NCI-H2196 (cell line): ENCODE measurements at regions not wholly inside any gene's neighbourhood (a gene's known extent, or its start where the extent isn't known, plus 50 kb on each side); places are given as distances from the start of the nearest gene placed in this dataset.

Experiments used
- DNase-seq: peaks from one replicate; lab custom pipeline; 2025; ENCODE audit not compliant: unreplicated experiment; lab: John Stamatoyannopoulos, UW

GRCh38 chr6:111957623-111958315 lies 84.5 kb upstream of the FYN start:
- DNase-seq: no peak

GRCh38 chr6:111958534-111958933 lies 85.3 kb upstream of the FYN start:
- no peak for DNase-seq

- no peak for DNase-seq
Measured at GRCh38 chr6:111959766-111960165, 86.5 kb upstream of the FYN start.

GRCh38 chr6:111967131-111967530 lies 86.8 kb upstream of the CCN6 start:
- no peak for DNase-seq

GRCh38 chr6:111970426-111970825 lies 83.5 kb upstream of the CCN6 start:
- no peak for DNase-seq

- DNase-seq: no peak
Measured at GRCh38 chr6:111971181-111971841, 82.6 kb upstream of the CCN6 start.

GRCh38 chr6:111971866-111972532 lies 81.9 kb upstream of the CCN6 start:
- DNase-seq: no peak

- DNase-seq: no peak
Measured at GRCh38 chr6:111972745-111973117, 81.2 kb upstream of the CCN6 start.

- DNase-seq: no peak
Measured at GRCh38 chr6:111973118-111973761, 80.7 kb upstream of the CCN6 start.

GRCh38 chr6:111973927-111974639 lies 79.8 kb upstream of the CCN6 start:
- DNase-seq: no peak

GRCh38 chr6:111975466-111975865 lies 78.4 kb upstream of the CCN6 start:
- DNase-seq: no peak

- DNase-seq: no peak
Measured at GRCh38 chr6:111976139-111976538, 77.8 kb upstream of the CCN6 start.

GRCh38 chr6:111978532-111979149 lies 75.3 kb upstream of the CCN6 start:
- DNase-seq: no peak

- no peak for DNase-seq
Measured at GRCh38 chr6:111979633-111980032, 74.3 kb upstream of the CCN6 start.

- DNase-seq: no peak
Measured at GRCh38 chr6:111980143-111980542, 73.8 kb upstream of the CCN6 start.

- DNase-seq: no peak
Measured at GRCh38 chr6:111980971-111981840, 72.7 kb upstream of the CCN6 start.

- DNase-seq: peak; percentile 21
Measured at GRCh38 chr6:111982681-111983080, 71.2 kb upstream of the CCN6 start.

- no peak for DNase-seq
Measured at GRCh38 chr6:111983193-111983592, 70.7 kb upstream of the CCN6 start.

GRCh38 chr6:111984081-111984480 lies 69.8 kb upstream of the CCN6 start:
- no peak for DNase-seq
